Activated CD4-positive, alpha-beta T cell treated with anti-CD3 and anti-CD28 coated beads for 48 hours (primary cell): ENCODE measurements at regions not wholly inside any gene's neighbourhood (a gene's known extent, or its start where the extent isn't known, plus 50 kb on each side); places are given as distances from the start of the nearest gene placed in this dataset.
A peak's percentile ranks its signal among the peaks of the same experiment; 100 is the strongest.
"Not testable (repeated sequence)": the region's sequence is repeated elsewhere in the genome, so short reads cannot be mapped to it uniquely, and the experiment has no call there.

Experiments used
- DNase-seq: peaks from one replicate; pipeline ENCODE4 v3.0.0-alpha.2; 2020

GRCh38 chr10:21403256-21404015 is 122.0 kb downstream of the SKIDA1 start:
- DNase-seq = no peak

- no peak for DNase-seq
Measured at GRCh38 chr10:21402606-21403083, 122.8 kb downstream of the SKIDA1 start.

DNA sequence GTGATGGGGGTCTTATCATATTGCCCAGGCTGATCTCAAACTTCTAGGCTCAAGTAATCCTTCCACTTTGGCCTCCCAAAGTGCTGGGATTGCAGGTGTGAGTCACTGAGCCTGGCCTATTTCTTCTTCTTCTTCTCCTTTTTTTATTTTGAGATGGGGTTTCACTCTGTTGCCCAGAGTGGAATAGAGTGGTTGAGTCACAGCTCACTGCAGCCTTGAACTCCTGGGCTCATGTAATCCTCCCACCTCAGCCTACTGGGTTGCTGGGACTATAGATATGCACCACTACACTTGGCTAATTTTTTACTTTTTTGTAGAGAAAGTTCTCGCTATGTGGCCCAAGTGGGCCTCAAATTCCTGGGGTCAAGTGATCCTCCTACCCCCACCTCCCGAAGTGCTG is 124.3 kb downstream of the SKIDA1 start:
- DNase-seq = no peak

GRCh38 chr10:21399392-21400035 is 126.0 kb downstream of the SKIDA1 start:
- DNase-seq = no peak

GRCh38 chr10:21398563-21399231 is 126.8 kb downstream of the SKIDA1 start:
- DNase-seq = no peak

DNA sequence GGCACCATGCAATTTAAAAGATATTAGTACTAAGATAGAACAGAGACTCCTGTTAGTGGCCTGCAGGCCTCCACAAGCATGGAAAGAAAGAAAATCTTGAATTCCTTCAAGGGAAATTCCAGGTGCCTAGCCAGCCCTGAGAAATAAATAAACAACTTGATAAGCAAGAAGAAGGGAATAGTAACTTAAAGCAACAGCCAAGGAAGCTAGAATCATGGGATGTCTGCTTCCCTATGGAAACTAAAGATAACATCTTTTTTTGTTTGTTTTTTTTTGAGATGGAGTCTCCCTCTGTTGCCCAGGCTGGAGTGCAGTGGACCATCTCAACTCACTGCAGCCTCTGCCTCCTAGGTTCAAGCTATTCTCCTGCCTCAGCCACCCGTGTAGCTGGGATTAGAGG is 128.6 kb downstream of the SKIDA1 start:
- no peak for DNase-seq

DNA sequence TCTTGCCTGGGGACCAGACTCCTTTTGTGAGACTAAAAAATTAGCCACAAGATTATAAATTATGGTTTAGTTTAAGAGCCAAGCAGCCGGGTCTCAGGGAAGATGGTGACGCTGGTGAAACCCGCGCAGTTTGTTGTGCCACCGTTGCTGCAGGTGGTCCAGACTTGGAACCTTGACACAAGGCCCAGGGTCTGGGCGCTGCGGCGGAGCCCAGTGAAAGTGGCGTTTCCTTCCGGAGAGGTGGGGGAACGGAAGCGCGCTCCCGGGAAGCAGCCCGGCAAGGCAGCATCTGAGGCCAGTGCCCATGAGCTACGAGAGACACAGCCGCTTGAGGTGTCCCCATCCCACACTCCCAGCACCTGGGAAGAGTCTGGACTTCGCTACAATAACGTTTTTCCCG is 131.6 kb downstream of the SKIDA1 start:
- no peak for DNase-seq

- no peak for DNase-seq
Measured at GRCh38 chr10:21388589-21388988, 136.9 kb downstream of the SKIDA1 start.

GRCh38 chr10:21387868-21388267 is 137.6 kb downstream of the SKIDA1 start:
- no peak for DNase-seq

GRCh38 chr10:21385996-21386585 is 139.4 kb downstream of the SKIDA1 start:
- DNase-seq = no peak

- DNase-seq = no peak
Measured at GRCh38 chr10:21385536-21385935, 139.9 kb downstream of the SKIDA1 start.

- no peak for DNase-seq
Measured at GRCh38 chr10:21379143-21379542, 146.3 kb downstream of the SKIDA1 start.

DNA sequence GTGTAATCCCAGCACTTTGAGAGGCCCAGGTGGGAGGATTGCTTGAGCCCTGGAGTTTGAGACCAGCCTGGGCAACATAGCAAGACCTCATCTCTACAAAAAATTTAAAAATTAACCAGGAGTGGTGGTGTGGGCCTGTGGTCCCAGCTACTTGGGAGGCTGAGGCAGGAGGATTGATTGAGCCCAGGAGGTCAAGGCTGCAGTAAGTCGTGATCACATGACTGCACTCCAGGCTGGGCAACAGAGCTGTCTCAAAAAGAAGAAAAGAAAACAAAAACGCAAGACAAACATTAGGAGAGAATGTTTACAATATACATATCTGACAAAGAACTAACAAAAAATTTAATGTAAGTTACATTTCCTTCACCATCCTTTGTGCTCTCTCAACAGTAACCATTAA is 150.2 kb downstream of the SKIDA1 start:
- not testable (repeated sequence) for DNase-seq

DNA sequence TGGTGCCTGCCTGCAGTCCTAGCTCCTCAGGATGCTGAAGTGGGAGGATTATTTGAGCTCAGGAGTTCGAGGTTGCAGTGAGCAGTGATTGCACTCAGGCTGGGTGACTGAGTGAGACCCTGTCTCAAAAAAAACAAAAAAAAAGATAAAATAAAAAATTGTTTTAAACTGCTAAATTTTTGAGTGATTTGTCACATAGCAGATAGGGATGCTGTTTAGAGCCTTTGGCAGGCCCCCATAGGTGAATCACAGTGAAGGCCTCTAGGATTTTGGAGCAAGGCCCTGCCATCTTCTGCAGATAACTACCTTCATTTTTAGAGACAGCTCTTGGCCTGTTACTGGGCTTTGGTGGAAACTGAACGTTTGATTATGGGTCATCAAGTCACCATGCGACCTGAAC is 151.6 kb downstream of the SKIDA1 start:
- not testable (repeated sequence) for DNase-seq

DNA sequence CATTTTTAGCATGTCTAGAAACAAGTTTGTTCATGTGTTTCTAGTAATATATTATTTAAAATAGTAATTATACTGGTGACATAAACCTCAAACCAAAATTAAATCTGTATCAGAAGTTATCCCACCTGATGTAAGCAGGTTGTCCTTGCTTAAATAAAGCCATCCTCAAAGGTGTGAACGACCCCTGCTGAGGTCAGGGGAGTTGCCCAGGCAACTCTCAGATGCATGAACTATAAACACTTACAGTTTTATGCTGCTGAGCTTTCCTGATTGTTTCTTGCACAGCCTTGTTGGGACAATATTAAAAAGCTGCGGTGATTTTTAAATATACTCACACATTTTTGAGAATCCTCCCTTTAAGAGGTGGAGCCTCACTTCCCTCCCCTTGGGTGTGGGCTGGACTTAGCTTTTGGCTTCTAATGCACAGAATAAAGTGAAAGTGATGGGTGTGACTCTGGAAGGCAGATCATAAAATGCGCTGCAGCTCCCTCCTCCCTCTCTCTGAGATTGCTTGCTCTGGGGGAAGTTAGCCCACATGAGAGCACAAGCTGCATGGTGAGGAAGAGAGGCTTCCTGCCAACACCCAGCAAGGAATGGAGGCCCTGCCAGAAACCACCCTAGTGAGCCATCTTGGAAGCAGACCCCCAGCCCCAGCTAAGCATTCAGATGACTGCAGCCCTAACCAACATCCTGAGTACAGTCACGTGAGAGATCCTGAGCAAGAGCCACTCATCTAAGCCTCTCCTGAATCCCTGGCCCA is 152.7 kb downstream of the SKIDA1 start:
- peak; percentile 34 for DNase-seq

GRCh38 chr10:21369697-21370096 is 155.8 kb downstream of the SKIDA1 start:
- DNase-seq = no peak

GRCh38 chr10:21368728-21369425 is 156.6 kb downstream of the SKIDA1 start:
- DNase-seq = peak; percentile 8

DNA sequence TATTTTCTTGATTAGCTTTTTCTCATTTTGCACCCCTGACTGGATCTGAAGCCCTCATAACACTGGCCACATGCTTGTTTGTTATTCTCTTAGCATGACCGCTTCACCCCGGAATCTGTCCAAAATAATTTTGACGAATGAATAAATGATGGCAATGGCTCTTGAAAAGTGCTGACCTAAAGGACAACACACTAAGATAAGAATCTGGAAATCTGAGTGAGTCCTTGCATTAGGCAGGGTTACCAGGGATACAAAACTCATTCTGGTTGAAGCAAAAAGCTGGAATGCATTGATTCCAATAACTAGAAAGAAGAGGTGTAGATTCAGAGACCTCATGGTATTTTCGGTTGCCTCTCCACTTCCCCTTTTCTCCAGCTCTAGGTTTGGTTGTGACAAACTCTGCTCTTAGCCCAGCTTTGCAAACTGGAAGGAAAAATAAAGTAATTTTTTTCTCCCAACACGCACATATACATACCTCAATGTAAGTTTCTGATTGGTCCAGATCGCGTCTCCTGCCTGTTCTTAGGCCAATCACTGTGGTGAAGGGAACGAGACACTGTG is 157.4 kb downstream of the SKIDA1 start:
- DNase-seq = no peak

- DNase-seq = peak; percentile 6
Measured at GRCh38 chr10:21366108-21366507, 159.4 kb downstream of the SKIDA1 start.

GRCh38 chr10:21364196-21365114 is 161.0 kb downstream of the SKIDA1 start:
- DNase-seq = no peak

DNA sequence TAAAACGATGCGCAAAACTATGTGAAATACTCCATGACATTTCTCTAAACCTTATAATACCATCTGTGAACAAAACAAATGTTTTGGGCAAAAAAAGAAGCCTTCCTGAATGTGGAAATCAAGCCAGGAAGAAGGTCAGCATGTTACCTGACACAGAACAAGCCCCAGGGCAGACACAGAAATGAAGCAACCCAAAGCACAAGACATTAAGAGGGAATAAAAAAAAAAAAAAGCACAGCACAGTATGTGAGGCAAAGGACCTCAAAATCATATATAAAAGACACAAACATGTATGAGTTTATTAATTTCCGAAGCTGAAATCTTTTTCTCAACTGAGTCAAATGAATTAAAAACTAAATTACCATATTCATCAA is 161.8 kb downstream of the SKIDA1 start:
- DNase-seq = no peak
